HAP-1 (cell line): ENCODE measurements at regions not wholly inside any gene's neighbourhood (a gene's known extent, or its start where the extent isn't known, plus 50 kb on each side); places are given as distances from the start of the nearest gene placed in this dataset.

Experiments
- DNase-seq, 2 experiments: peaks; one replicate each; pipeline ENCODE4 v3.0.0-alpha.2; 2016 to 2020; ENCODE audit warnings: low spot score in 2 of 2
- H3K27me3 ChIP-seq: fragments of 250-450 bp; sonication (Bioruptor Pico); 2 replicates; pipeline ENCODE4 v1.5.1; 2020; ENCODE audit warnings: low read depth, mild to moderate bottlenecking, moderate library complexity
- H3K36me3 ChIP-seq: fragments of 250-450 bp; sonication (Bioruptor Pico); replicated peaks from 2 replicates; pipeline ENCODE4 v1.5.1; 2020; ENCODE audit warnings: mild to moderate bottlenecking
- H3K4me1 ChIP-seq: fragments of 250-450 bp; sonication (Bioruptor Pico); 2 replicates; pipeline ENCODE4 v1.5.1; 2020; ENCODE audit warnings: mild to moderate bottlenecking
- H3K4me3 ChIP-seq: fragments of 250-450 bp; sonication (Bioruptor Pico); 2 replicates; pipeline ENCODE4 v1.5.1; 2020; ENCODE audit warnings: mild to moderate bottlenecking, moderate library complexity
- H3K9me3 ChIP-seq: fragments of 250-450 bp; sonication (Bioruptor Pico); 2 replicates; pipeline ENCODE4 v1.5.1; 2020; ENCODE audit warnings: mild to moderate bottlenecking, moderate library complexity
- in situ Hi-C: fragments of 300-500 bp; cut with MboI; formaldehyde crosslinking; loops from 3 replicates; pipeline ENCODE4 v1.14.3; 2020; ENCODE audit warnings: low sequenced_read_pairs, inconsistent platforms, mixed read lengths

DNA sequence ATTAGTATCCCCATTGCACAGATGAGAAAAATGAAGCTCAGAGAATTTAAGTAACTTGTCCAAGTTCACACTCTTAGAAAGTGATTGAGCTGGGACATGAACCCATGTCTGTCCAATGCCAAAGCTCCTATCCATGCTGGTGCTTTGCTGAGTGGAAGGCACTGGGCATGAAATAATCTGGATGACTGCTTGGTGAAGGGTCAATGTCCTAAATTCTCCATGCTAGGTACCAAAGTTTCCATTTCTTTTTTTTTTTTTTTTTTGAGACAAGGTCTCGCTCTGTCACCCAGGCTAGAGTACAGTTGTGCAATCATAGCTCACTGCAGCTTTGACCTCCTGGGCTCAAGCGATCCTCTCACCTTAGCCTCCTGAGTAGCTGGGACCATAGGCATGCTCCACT lies 153.6 kb upstream of the ERCC4 start:
- Histone ChIP-seq H3K4me3 (no peak overlapping the region), H3K27me3 (no peaks in the 10 kb centered on the region), H3K36me3 (no peaks in the 10 kb centered on the region), H3K9me3 (no peaks in the 10 kb centered on the region), H3K4me1 (no peaks in the 10 kb centered on the region)
- in situ Hi-C loops = no loop called here
- DNase-seq = no peak

DNA sequence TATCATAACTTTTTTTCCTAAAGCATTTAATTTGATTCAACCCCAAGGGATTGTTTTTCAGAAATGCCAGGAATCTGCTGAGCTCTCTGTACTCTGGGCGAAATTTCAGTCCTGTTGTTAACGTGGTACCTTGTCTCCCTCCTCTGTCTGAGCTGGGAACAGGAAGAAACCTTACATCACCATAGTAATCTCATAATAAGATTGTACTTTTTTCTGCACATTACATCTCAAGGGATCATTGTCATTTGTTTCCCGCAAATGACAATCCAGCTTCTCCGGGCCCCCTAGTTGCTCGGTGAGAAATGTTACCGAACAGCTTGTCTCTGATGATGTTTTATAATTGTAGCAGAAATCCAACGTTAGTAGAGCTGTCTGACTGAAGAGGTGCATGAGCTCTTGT lies 152.7 kb upstream of the ERCC4 start:
- Histone ChIP-seq H3K4me3 (no peak overlapping the region), H3K4me1 (no peaks in the 10 kb centered on the region), H3K27me3 (no peaks in the 10 kb centered on the region), H3K36me3 (no peaks in the 10 kb centered on the region), H3K9me3 (no peaks in the 10 kb centered on the region)
- in situ Hi-C loops = no loop called here
- DNase-seq = no peak

DNA sequence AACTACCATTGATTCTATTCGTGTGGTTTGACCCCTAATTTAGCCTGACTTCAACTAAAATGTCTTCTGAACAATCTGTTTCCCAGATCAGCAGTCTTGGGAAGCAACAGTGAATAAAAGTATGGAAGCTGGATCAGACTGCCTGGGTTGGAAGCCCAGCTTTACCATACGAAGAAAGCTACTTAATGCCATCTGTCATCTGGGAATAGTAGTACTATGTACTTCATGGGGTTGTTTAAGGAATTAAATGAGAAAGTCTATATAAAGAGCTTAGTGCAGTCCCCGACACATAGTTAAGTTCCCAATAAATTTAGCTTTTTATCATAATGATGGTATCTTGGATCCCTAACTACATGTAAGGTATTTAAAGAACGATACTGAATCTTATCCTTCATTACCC lies 151.5 kb upstream of the ERCC4 start:
- Histone ChIP-seq H3K36me3 (no peaks in the 10 kb centered on the region), H3K4me3 (no peak overlapping the region), H3K4me1 (no peaks in the 10 kb centered on the region), H3K9me3 (no peaks in the 10 kb centered on the region), H3K27me3 (no peaks in the 10 kb centered on the region)
- no peak for DNase-seq
- in situ Hi-C loops = no loop called here

DNA sequence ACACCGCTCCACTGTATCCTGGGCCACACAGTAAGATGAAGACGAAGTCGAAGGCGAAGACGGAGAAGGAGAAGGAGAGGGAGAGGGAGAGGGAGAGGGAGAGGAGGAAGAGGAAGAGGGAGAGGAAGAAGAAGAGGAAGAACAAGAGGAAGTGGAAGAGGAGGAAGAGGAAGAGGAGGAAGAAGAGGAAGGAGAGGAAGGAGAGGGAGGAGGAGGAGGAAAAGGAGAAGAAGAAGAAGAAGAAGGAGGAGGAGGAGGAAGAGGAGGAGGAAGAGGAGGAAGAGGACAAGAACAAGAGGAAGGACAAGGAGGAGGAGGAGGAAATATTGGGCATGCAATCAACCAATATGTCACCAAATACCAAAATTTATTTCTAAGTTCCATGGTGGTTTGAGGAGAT lies 149.5 kb upstream of the ERCC4 start:
- in situ Hi-C loops = no loop called here
- no peak overlapping the region for H3K4me3 ChIP-seq
- no peaks in the 10 kb centered on the region for H3K9me3 ChIP-seq
- DNase-seq = no peak
- H3K36me3 ChIP-seq = no peaks in the 10 kb centered on the region
- no peaks in the 10 kb centered on the region for H3K4me1 ChIP-seq
- no peaks in the 10 kb centered on the region for H3K27me3 ChIP-seq

DNA sequence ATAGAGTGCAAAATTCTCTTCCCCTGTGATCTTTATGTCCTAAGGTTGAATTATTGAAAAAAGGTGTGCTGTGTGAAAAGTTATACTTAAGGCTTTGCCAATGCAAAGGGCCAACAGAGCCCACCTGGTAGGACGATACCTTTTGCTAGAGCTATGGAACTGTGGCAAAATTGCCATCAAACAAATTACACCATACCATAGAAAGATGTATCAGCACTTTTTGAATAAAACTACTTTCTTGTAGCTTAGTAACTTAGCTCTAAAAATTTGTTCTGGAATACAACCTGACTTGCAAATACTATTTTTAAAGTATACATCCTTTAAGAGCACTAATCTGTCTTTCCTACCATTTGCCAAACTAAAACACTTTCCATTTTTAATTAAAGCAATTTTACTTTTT lies 147.2 kb upstream of the ERCC4 start:
- in situ Hi-C loops = no loop called here
- DNase-seq = no peak
- no peaks in the 10 kb centered on the region for H3K9me3 ChIP-seq
- H3K4me1 ChIP-seq = no peaks in the 10 kb centered on the region
- no peak overlapping the region for H3K4me3 ChIP-seq
- no peaks in the 10 kb centered on the region for H3K27me3 ChIP-seq
- H3K36me3 ChIP-seq = no peaks in the 10 kb centered on the region

DNA sequence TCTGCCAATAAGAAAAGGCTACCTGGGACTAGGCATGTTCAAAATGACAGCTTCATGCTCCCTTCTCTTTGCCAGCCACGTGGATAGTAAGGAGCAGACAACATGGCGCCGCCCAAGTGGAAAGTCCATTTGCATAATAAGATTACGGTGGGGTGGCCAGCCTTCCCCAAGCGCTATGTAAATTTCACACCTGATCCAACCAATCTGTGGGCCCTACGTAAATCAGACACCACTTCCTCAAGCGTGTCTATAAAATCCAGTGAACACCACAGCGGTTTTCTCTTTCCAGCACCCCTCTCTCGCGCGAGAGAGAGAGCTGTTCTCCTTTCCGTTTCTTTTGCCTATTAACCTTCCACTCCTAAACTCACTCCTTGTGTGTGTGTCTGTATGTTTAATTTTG lies 140.3 kb upstream of the ERCC4 start:
- in situ Hi-C loops = no loop called here
- H3K4me3 ChIP-seq = no peak overlapping the region

DNA sequence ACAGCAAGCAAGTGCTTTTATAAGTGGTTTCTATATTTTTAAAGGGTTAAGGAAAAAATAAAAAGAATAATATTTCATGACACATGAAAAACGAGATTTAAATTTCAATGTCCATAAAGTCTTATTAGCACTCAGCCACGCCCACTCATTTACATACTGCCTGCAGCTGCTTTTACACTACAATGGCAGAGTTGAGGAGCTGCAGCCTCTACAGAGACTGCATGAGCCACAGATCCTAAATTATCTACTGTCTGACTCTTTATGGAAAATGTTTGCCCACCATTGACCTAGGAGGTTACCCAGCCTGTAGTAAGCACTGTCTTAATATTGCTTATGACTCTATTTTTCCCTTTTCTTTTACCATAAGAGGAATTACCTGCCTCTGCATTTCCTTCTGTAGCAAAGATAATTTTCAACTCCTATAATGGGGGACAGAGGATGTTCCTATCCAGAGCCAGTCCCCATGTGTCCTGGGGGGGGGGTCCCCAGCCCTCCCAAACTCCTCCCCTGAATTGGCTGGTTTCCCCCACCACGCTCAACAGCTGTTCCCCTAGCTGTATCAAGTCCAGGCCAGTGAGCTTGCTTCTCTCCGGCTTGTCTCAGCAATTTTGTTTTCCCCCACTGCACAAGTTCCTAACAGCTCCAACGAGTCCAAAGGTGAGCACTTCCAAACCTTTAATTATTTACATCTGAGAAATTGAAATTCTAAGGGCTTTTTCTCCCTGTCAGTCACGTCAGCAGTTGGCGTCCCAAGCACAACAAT lies 139.4 kb upstream of the ERCC4 start:
- H3K4me3 ChIP-seq = no peak overlapping the region

More for the DNA sequence above, 140.3 kb upstream of the ERCC4 start:
- no peaks in the 10 kb centered on the region for H3K9me3 ChIP-seq
- no peaks in the 10 kb centered on the region for H3K36me3 ChIP-seq
- H3K27me3 ChIP-seq = no peaks in the 10 kb centered on the region
- no peak for DNase-seq
- H3K4me1 ChIP-seq = no peaks in the 10 kb centered on the region

DNA sequence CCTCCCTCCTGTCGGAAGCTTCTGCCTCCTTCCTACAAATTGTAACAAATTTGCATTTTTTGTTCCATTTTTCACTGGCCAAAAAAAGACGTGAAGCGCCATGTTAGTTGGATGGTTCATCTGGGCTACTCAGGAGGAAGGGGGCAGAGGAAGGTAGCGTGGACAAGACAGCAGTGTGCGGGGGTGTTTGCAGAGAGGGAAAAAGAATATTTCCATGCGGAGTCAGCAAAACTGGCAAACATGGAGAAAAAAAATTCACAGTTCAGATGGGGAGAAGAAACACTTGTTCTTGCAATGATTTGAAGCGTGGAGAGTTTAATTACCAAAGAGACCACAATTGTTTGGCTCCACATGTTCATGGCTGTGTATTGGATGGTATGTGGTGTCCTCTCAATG lies 138.8 kb upstream of the ERCC4 start:
- Histone ChIP-seq H3K4me1 (no peaks in the 10 kb centered on the region), H3K9me3 (no peaks in the 10 kb centered on the region), H3K36me3 (no peaks in the 10 kb centered on the region), H3K4me3 (no peak overlapping the region), H3K27me3 (no peaks in the 10 kb centered on the region)
- no peak for DNase-seq
- in situ Hi-C loops = no loop called here

More for the DNA sequence above, 139.4 kb upstream of the ERCC4 start:
- DNase-seq = no peak
- Histone ChIP-seq H3K36me3 (no peaks in the 10 kb centered on the region), H3K27me3 (no peaks in the 10 kb centered on the region), H3K9me3 (no peaks in the 10 kb centered on the region), H3K4me1 (no peaks in the 10 kb centered on the region)
- in situ Hi-C loops = no loop called here

DNA sequence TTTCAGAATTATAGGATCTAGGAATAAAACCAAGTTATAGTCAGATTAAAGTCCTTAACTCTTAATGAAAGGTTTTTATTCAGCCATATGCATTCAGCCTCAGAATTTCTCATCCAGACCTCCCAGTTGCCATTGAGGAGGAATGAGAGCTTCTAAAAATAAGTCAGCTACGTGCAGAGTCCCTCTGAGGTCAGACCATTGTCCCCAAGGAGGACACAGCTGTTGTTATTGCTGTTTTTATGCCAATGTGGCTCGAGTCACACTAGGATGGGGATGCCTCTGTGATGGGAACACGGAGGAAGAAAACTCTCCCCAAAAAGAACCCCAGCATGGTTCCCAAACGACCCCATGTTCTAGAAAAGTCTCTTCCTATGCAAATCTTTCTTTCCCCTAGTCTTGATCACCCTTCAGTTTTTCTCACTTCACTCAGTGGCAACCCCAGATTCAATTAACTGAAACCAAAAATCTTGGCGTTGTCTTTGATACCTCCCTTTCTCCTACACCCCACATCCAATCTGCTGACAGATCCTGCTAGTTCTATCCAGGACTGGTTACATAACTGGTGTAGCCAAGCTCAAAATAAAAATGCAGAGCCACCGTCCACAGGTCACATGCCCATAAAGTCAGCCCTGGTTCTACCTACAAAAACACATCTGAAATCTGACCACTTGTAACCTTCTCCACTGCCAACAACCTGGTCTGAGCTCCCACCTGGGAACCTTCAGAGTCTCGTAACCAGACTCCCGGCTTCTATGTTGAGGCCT lies 138.2 kb upstream of the ERCC4 start:
- H3K4me3 ChIP-seq = no peak overlapping the region
- no peak for DNase-seq
- no peaks in the 10 kb centered on the region for H3K27me3 ChIP-seq
- no peaks in the 10 kb centered on the region for H3K9me3 ChIP-seq
- H3K36me3 ChIP-seq = no peaks in the 10 kb centered on the region
- H3K4me1 ChIP-seq = no peaks in the 10 kb centered on the region
- in situ Hi-C loops = no loop called here

DNA sequence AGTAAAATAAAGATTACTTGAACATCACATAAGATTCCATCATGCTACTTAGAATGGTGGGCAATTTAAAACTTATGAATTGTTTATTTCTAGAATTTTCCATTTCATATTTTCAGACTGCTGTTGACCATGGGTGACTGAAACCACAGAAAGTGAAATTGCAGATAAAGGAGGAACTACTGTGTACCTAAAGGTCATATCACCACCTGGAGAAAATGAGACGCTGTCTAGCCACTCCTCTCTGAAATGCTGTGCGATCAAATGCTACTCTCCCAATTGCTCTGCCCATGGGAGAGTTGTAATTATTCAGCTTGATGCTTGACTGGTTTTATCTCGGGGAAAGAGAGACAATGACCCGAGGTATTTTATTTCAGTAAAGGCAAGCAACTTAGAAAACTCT lies 128.9 kb upstream of the ERCC4 start:
- Histone ChIP-seq H3K36me3 (no peaks in the 10 kb centered on the region), H3K9me3 (no peaks in the 10 kb centered on the region; the same call in 1 of the 2 replicates), H3K4me3 (no peak overlapping the region), H3K27me3 (no peaks in the 10 kb centered on the region), H3K4me1 (no peaks in the 10 kb centered on the region)
- DNase-seq = no peak
- in situ Hi-C loops = no loop called here

DNA sequence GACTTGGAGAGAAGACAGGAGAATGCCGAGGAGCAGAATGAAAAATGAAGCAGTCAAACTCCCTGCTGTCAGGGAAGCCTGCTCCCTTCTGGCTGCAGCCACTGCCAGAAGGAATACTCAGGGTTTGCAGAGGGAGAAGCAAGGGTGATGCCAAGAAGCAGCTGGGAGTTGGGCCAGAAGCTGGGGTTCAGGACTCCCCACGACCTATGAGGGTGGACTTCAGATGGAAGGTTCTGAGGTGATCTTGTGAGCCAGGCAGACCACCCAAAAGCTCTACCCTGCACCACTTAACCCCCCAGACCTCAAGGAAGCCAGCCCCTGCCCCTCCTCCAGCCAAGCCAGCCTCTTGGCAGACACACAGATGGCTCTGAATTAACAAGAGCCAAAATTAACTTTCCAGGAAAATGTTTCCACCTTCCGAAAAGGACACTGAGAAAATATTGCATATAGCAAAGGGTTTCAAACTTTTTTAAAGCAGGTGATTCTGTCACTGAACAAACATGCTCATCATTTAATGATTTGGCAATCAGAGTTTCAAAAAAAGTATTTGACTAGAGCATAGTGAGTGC lies 126.0 kb upstream of the ERCC4 start:
- Histone ChIP-seq H3K4me1 (no peaks in the 10 kb centered on the region), H3K9me3 (no peaks in the 10 kb centered on the region), H3K4me3 (no peak overlapping the region), H3K27me3 (no peaks in the 10 kb centered on the region), H3K36me3 (no peaks in the 10 kb centered on the region)
- DNase-seq = no peak
- in situ Hi-C loops = no loop called here

DNA sequence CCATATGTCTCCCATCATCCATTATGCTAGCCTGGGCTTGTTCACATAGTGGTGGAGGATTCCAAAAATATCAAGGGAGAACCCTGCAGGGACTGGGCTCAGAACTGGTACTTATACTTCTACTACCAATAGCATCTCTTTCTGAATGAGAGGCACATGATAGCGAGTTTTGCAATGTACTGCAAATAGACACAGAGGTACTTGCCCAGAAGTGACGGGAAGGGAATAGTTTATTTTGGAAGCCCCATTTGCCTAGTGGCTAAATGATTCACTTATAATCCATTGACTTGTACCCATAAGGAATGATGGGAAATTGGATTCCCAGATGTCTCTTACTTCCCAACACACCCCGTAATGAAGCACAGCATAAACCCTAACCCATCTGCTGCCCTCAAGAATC lies 124.8 kb upstream of the ERCC4 start:
- Histone ChIP-seq H3K4me1 (no peaks in the 10 kb centered on the region), H3K9me3 (no peaks in the 10 kb centered on the region), H3K27me3 (no peaks in the 10 kb centered on the region), H3K4me3 (no peak overlapping the region), H3K36me3 (no peaks in the 10 kb centered on the region)
- no peak for DNase-seq
- in situ Hi-C loops = no loop called here

DNA sequence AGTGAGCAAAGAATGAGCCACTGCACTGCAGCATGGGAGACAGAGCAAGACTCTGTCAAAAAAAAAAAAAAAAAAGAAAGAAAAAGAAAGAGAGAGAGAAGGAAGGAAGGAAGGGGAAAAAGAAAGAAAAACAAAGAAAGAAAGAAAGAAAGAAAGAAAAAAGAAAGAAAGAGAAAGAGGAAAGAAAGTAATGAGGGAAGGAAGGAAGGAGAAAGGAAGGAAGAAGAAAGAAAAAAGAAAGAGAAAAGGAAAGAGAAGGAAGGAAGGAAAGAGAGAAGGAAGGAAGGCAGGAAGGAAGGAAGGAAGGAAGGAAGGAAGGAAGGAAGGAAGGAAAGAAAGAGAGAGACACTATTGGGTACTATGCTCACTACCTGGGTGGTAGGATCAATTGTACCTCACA lies 122.2 kb upstream of the ERCC4 start:
- Histone ChIP-seq H3K9me3 (no peaks in the 10 kb centered on the region), H3K36me3 (no peaks in the 10 kb centered on the region), H3K27me3 (no peaks in the 10 kb centered on the region), H3K4me3 (no peak overlapping the region), H3K4me1 (no peaks in the 10 kb centered on the region)
- in situ Hi-C loops = no loop called here
- DNase-seq = no peak

DNA sequence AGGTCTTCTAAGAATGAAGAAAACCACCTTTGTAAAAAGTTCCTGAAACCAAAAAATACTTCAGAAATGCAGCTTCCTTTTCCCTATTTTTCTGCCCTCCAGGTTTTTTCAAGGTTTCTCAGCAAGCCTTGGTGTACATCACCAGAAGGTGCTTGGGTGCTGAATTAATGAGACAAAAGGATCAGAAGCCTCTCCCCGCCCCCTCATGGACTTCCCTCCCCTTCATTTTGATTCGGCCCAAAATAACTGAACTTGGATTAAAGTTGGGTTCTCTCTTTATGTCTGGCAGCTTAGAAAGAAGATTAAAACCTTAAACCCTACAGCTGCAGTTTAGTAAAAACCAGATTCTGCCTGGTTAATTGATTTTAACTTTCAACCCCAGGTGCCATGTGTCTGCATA lies 121.7 kb upstream of the ERCC4 start:
- no peak overlapping the region for H3K4me3 ChIP-seq
- H3K4me1 ChIP-seq = no peaks in the 10 kb centered on the region
- no peaks in the 10 kb centered on the region for H3K36me3 ChIP-seq
- in situ Hi-C loops = no loop called here
- no peaks in the 10 kb centered on the region for H3K27me3 ChIP-seq
- DNase-seq = no peak
- no peaks in the 10 kb centered on the region for H3K9me3 ChIP-seq
